K562 (cell line): ENCODE measurements at regions not wholly inside any gene's neighbourhood (a gene's known extent, or its start where the extent isn't known, plus 50 kb on each side); places are given as distances from the start of the nearest gene placed in this dataset.
A peak's percentile ranks its signal among the peaks of the same experiment; 100 is the strongest.

Source experiments
- CBFA2T3 ChIP-seq: fragments of 450-650 bp; IDR thresholded peaks from 2 replicates; pipeline ENCODE4 v1.6.1; 2017
- CEBPZ ChIP-seq: fragments of 150-350 bp; IDR thresholded peaks from 2 replicates; pipeline ENCODE4 v1.6.1; 2014; ENCODE audit warnings: low read depth, mild to moderate bottlenecking, low read length, borderline replicate concordance
- CSDE1 ChIP-seq, 2 experiments: fragments of 450-650 bp; IDR thresholded peaks; 2 replicates each; pipeline ENCODE4 v1.6.1; 2016; ENCODE audit warnings: mild to moderate bottlenecking in 1 of 2
- E2F6 ChIP-seq, 2 experiments: IDR thresholded peaks; 2 replicates each; pipeline ENCODE4 v1.6.1; 2011; ENCODE audit warnings: borderline replicate concordance in 1 of 2, control low read depth in 1 of 2, low read depth in 1 of 2, low read length in 1 of 2, mild to moderate bottlenecking in 1 of 2, mixed read lengths in 1 of 2, moderate library complexity in 1 of 2; ENCODE audit not compliant: insufficient read depth in 1 of 2, insufficient read length in 1 of 2, poor library complexity in 1 of 2, severe bottlenecking in 1 of 2; ENCODE audit errors: extremely low read depth in 1 of 2
- HDAC2 ChIP-seq: fragments of 450-650 bp; IDR thresholded peaks from 2 replicates; pipeline ENCODE4 v1.6.1; 2016; ENCODE audit warnings: mild to moderate bottlenecking
- HEY1 ChIP-seq: fragments of 250-450 bp; sonication (Bioruptor Pico); IDR thresholded peaks from 2 replicates; pipeline ENCODE4 v1.5.0; 2020; ENCODE audit warnings: mild to moderate bottlenecking, moderate library complexity, borderline replicate concordance
- HIVEP1 ChIP-seq: fragments of 250-450 bp; sonication (Bioruptor Pico); IDR thresholded peaks from 2 replicates; pipeline ENCODE4 v1.4.0; 2020; ENCODE audit warnings: mild to moderate bottlenecking
- KLF1 ChIP-seq: fragments of 450-650 bp; IDR thresholded peaks from 2 replicates; pipeline ENCODE4 v1.6.1; 2016; ENCODE audit warnings: missing genetic modification characterization, missing compliant biosample characterization
- NFE2L1 ChIP-seq: fragments of 450-650 bp; IDR thresholded peaks from 2 replicates; pipeline ENCODE4 v1.6.1; 2016; ENCODE audit warnings: missing genetic modification characterization, low read depth, mild to moderate bottlenecking, missing compliant biosample characterization, moderate library complexity, borderline replicate concordance
- PHB ChIP-seq: fragments of 250-450 bp; sonication (Bioruptor Pico); IDR thresholded peaks from 2 replicates; pipeline ENCODE4 v1.5.0; 2021
- RBM17 ChIP-seq: fragments of 200-400 bp; formaldehyde crosslinking; IDR thresholded peaks from 2 replicates; pipeline ENCODE4 v1.6.1; 2017; ENCODE audit warnings: low read depth, mild to moderate bottlenecking, low read length, borderline replicate concordance
- SMARCB1 ChIP-seq: IDR thresholded peaks from 2 replicates; pipeline ENCODE4 v1.6.1; 2011; ENCODE audit warnings: improper control_type of control experiment, low read depth; ENCODE audit not compliant: insufficient read length
- TBP ChIP-seq: optimal IDR thresholded peaks from 2 replicates; pipeline ENCODE3; 2011; ENCODE audit warnings: low read depth, low read length, improper control_type of control experiment
- TEAD1 ChIP-seq, 2 experiments: fragments of 450-650 bp in 1 of 2; sonication (generic) in 1 of 2; formaldehyde crosslinking; IDR thresholded peaks; 2 replicates each; pipeline versions ENCODE4 v1.4.0 to v1.8.0; 2020 to 2022; ENCODE audit warnings: mild to moderate bottlenecking in 2 of 2, missing genetic modification reagents in 1 of 2
- UBTF ChIP-seq, 2 experiments: IDR thresholded peaks; 2 replicates each; pipeline ENCODE4 v1.6.1; 2012; ENCODE audit warnings: improper control_type of control experiment in 2 of 2, low read depth in 2 of 2, low read length in 2 of 2, borderline replicate concordance in 1 of 2
- XRCC4 ChIP-seq: IDR thresholded peaks from one replicate; pipeline ENCODE4 v1.6.1; 2011; ENCODE audit not compliant: insufficient read depth, insufficient read length; ENCODE audit errors: extremely low read depth
- ZNF239 ChIP-seq: fragments of 250-450 bp; sonication (Bioruptor Pico); IDR thresholded peaks from 2 replicates; pipeline ENCODE4 v1.4.0; 2020; ENCODE audit warnings: mild to moderate bottlenecking
- TF ChIP-seq, protein P1 (sequence below): fragments of 450-650 bp; IDR thresholded peaks from 2 replicates; pipeline ENCODE4 v1.6.1; 2017; ENCODE audit warnings: mild to moderate bottlenecking, moderate library complexity
- TF ChIP-seq, protein P2 (sequence below): fragments of 450-650 bp; IDR thresholded peaks from 2 replicates; pipeline ENCODE4 v1.6.1; 2014; ENCODE audit warnings: low read depth, mild to moderate bottlenecking, moderate library complexity, borderline replicate concordance

DNA sequence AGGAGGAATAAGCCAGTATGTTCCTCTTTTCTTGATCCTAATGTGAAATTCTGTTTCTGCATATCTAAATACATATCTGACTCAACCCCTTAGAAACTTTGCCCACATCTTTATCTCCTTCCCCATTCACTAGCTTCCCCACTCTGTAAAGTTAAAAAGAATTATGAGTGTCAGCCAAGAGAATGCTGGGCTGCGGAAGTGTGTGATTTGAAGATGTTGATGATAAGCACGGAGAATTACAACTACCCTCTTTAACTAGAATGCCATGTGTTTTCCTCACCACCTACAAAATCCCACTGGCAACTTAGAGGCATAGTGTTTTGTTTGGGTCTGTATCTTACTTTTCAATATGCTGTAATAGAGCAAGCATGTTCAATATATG lies 490.4 kb upstream of the FANCL start (continued):
- TF ChIP-seq ZNF239 (CRISPR knock-in tag) (peak; percentile 40; the same call in 1 of the 2 replicates), E2F6 (IDR thresholded peaks at IDR 0.05; ENCODE audit: borderline replicate concordance in 1 of 2, extremely low read depth in 1 of 2, insufficient read depth in 1 of 2, insufficient read length in 1 of 2, low read depth in 1 of 2, low read length in 1 of 2, poor library complexity in 1 of 2, severe bottlenecking in 1 of 2) (no peak), XRCC4 (no peak), KLF1 (no peak), CEBPZ (no peak), SMARCB1 (no peak), NFE2L1 (tag) (no peak), TBP (no peak), TEAD1 (CRISPR knock-in tag; IDR thresholded peaks at IDR 0.05) (peak in 1 of 2 experiments; percentile 87; a peak in 2 of 4 replicates), CSDE1 (IDR thresholded peaks at IDR 0.05) (no peak), HDAC2 (peak; percentile 95), HEY1 (no peak), PHB (CRISPR knock-in tag) (no peak), RBM17 (no peak), CBFA2T3 (peak; percentile 93), HIVEP1 (CRISPR knock-in tag) (no peak), UBTF (IDR thresholded peaks at IDR 0.05; ENCODE audit: borderline replicate concordance in 1 of 2, low read depth in 2 of 2, low read length in 2 of 2) (no peak)
- TF ChIP-seq, protein P1, sequence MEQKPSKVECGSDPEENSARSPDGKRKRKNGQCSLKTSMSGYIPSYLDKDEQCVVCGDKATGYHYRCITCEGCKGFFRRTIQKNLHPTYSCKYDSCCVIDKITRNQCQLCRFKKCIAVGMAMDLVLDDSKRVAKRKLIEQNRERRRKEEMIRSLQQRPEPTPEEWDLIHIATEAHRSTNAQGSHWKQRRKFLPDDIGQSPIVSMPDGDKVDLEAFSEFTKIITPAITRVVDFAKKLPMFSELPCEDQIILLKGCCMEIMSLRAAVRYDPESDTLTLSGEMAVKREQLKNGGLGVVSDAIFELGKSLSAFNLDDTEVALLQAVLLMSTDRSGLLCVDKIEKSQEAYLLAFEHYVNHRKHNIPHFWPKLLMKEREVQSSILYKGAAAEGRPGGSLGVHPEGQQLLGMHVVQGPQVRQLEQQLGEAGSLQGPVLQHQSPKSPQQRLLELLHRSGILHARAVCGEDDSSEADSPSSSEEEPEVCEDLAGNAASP: no peak
- TF ChIP-seq, protein P2, sequence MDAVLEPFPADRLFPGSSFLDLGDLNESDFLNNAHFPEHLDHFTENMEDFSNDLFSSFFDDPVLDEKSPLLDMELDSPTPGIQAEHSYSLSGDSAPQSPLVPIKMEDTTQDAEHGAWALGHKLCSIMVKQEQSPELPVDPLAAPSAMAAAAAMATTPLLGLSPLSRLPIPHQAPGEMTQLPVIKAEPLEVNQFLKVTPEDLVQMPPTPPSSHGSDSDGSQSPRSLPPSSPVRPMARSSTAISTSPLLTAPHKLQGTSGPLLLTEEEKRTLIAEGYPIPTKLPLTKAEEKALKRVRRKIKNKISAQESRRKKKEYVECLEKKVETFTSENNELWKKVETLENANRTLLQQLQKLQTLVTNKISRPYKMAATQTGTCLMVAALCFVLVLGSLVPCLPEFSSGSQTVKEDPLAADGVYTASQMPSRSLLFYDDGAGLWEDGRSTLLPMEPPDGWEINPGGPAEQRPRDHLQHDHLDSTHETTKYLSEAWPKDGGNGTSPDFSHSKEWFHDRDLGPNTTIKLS: no peak
